ENCODE measurements at regions not wholly inside any gene's neighbourhood (a gene's known extent, or its start where the extent isn't known, plus 50 kb on each side); places are given as distances from the start of the nearest gene placed in this dataset.

GRCh38 chr12:124201248-124201647, 93.6 kb upstream of the RFLNA start:
- Histone ChIP-seq H2AFZ (ENCODE audit: low read length) (no peak overlapping the region), H3K9ac (ENCODE audit: low read depth, low read length, poor library complexity) (no peak overlapping the region)
- WGBS, 2 donors (ENCODE audit: extremely low coverage in 2 of 2, insufficient read length in 2 of 2, insufficient replicate concordance in 1 of 2): no CpG with 5 or more reads among the region's 1 CpG

GRCh38 chr12:124203176-124203575, 91.7 kb upstream of the RFLNA start:
- no peak for DNase-seq (ENCODE audit: low spot score)
- no peak overlapping the region for H3K14ac ChIP-seq (ENCODE audit: low read length)
- no peak overlapping the region for H3K27ac ChIP-seq (replicated peaks; ENCODE audit: low read length)
- H3K4me1 ChIP-seq (ENCODE audit: control insufficient read depth in 2 of 2, insufficient read depth in 1 of 2, low read depth in 1 of 2, low read length in 2 of 2): no peaks in the 10 kb centered on the region
- no peak overlapping the region for H2BK120ac ChIP-seq (ENCODE audit: low read depth, low read length)
- H3K4me3 ChIP-seq (ENCODE audit: low read length in 2 of 2): no peak overlapping the region
- no peak overlapping the region for H2AK5ac ChIP-seq (ENCODE audit: low read depth, low read length)
- no peak overlapping the region for H2BK15ac ChIP-seq (ENCODE audit: low read length)
- H2BK12ac ChIP-seq (ENCODE audit: low read length): no peak overlapping the region
- H2AFZ ChIP-seq (ENCODE audit: low read length): no peak overlapping the region
- H4K91ac ChIP-seq (ENCODE audit: low read depth, low read length, poor library complexity): no peak overlapping the region
- no peak overlapping the region for H3K4ac ChIP-seq (ENCODE audit: low read length)
- H3K79me1 ChIP-seq (ENCODE audit: low read depth, low read length): no peaks in the 10 kb centered on the region
- H3K4me2 ChIP-seq (ENCODE audit: insufficient read depth, low read length, poor library complexity, severe bottlenecking): no peak overlapping the region
- no CpG with 5 or more reads among the region's 5 CpGs for WGBS, 2 donors (ENCODE audit: extremely low coverage in 2 of 2, insufficient read length in 2 of 2, insufficient replicate concordance in 1 of 2)
- H2BK5ac ChIP-seq (ENCODE audit: low read length): no peak overlapping the region
- H3K9me3 ChIP-seq (replicated peaks in 1 of 2; ENCODE audit: control insufficient read depth in 2 of 2, insufficient read depth in 1 of 2, low read depth in 1 of 2, low read length in 2 of 2): peaks cover 2 to 3% of the 10 kb centered on the region in 2 donors
- no peak overlapping the region for H4K8ac ChIP-seq (ENCODE audit: low read depth, low read length)
- no peak overlapping the region for H3K18ac ChIP-seq (ENCODE audit: low read length)
- no peak overlapping the region for H3K9ac ChIP-seq (ENCODE audit: low read depth, low read length, poor library complexity)
- H3K36me3 ChIP-seq (replicated peaks in 1 of 2; ENCODE audit: control insufficient read depth in 2 of 2, insufficient read depth in 2 of 2, low read length in 2 of 2): no peaks in the 10 kb centered on the region
- H3K23ac ChIP-seq (ENCODE audit: low read depth, low read length, poor library complexity): no peak overlapping the region
- no peaks in the 10 kb centered on the region for H3K27me3 ChIP-seq (ENCODE audit: control insufficient read depth in 3 of 3, insufficient read depth in 3 of 3, low read depth in 1 of 3, low read length in 3 of 3)

More at GRCh38 chr12:124201248-124201647, 93.6 kb upstream of the RFLNA start:
- H2BK15ac ChIP-seq (ENCODE audit: low read length): no peak overlapping the region
- no peak overlapping the region for H3K4me2 ChIP-seq (ENCODE audit: insufficient read depth, low read length, poor library complexity, severe bottlenecking)
- H2BK120ac ChIP-seq (ENCODE audit: low read depth, low read length): no peak overlapping the region
- no peak overlapping the region for H3K23ac ChIP-seq (ENCODE audit: low read depth, low read length, poor library complexity)
- H3K9me3 ChIP-seq (replicated peaks in 1 of 2; ENCODE audit: control insufficient read depth in 2 of 2, insufficient read depth in 1 of 2, low read depth in 1 of 2, low read length in 2 of 2): peaks cover 2 to 5% of the 10 kb centered on the region in 2 donors
- no peaks in the 10 kb centered on the region for H3K79me1 ChIP-seq (ENCODE audit: low read depth, low read length)
- no peak overlapping the region for H4K91ac ChIP-seq (ENCODE audit: low read depth, low read length, poor library complexity)
- H3K27me3 ChIP-seq (ENCODE audit: control insufficient read depth in 3 of 3, insufficient read depth in 3 of 3, low read depth in 1 of 3, low read length in 3 of 3): no peaks in the 10 kb centered on the region
- no peak overlapping the region for H4K8ac ChIP-seq (ENCODE audit: low read depth, low read length)
- H3K4me1 ChIP-seq (ENCODE audit: control insufficient read depth in 2 of 2, insufficient read depth in 1 of 2, low read depth in 1 of 2, low read length in 2 of 2): no peaks in the 10 kb centered on the region
- no peak overlapping the region for H3K27ac ChIP-seq (replicated peaks; ENCODE audit: low read length)
- no peak overlapping the region for H3K14ac ChIP-seq (ENCODE audit: low read length)
- H3K4ac ChIP-seq (ENCODE audit: low read length): no peak overlapping the region
- no peak for DNase-seq (ENCODE audit: low spot score)
- no peak overlapping the region for H3K4me3 ChIP-seq (ENCODE audit: low read length in 2 of 2)
- no peak overlapping the region for H2BK12ac ChIP-seq (ENCODE audit: low read length)
- no peak overlapping the region for H2AK5ac ChIP-seq (ENCODE audit: low read depth, low read length)
- H2BK5ac ChIP-seq (ENCODE audit: low read length): no peak overlapping the region
- H3K36me3 ChIP-seq (replicated peaks in 1 of 2; ENCODE audit: control insufficient read depth in 2 of 2, insufficient read depth in 2 of 2, low read length in 2 of 2): no peaks in the 10 kb centered on the region
- H3K18ac ChIP-seq (ENCODE audit: low read length): no peak overlapping the region

GRCh38 chr12:124205405-124205804, 89.5 kb upstream of the RFLNA start:
- Histone ChIP-seq H2AFZ (ENCODE audit: low read length) (no peak overlapping the region), H3K27me3 (ENCODE audit: control insufficient read depth in 3 of 3, insufficient read depth in 3 of 3, low read depth in 1 of 3, low read length in 3 of 3) (no peaks in the 10 kb centered on the region), H3K36me3 (replicated peaks in 1 of 2; ENCODE audit: control insufficient read depth in 2 of 2, insufficient read depth in 2 of 2, low read length in 2 of 2) (no peaks in the 10 kb centered on the region), H4K91ac (ENCODE audit: low read depth, low read length, poor library complexity) (no peak overlapping the region), H3K14ac (ENCODE audit: low read length) (no peak overlapping the region), H3K18ac (ENCODE audit: low read length) (no peak overlapping the region), H3K79me1 (ENCODE audit: low read depth, low read length) (no peaks in the 10 kb centered on the region), H2AK5ac (ENCODE audit: low read depth, low read length) (no peak overlapping the region), H2BK120ac (ENCODE audit: low read depth, low read length) (no peak overlapping the region), H4K8ac (ENCODE audit: low read depth, low read length) (no peak overlapping the region), H3K4me2 (ENCODE audit: insufficient read depth, low read length, poor library complexity, severe bottlenecking) (no peak overlapping the region), H2BK15ac (ENCODE audit: low read length) (no peak overlapping the region), H3K9me3 (replicated peaks in 1 of 2; ENCODE audit: control insufficient read depth in 2 of 2, insufficient read depth in 1 of 2, low read depth in 1 of 2, low read length in 2 of 2) (peaks cover 2 to 3% of the 10 kb centered on the region in 2 donors), H3K4me1 (ENCODE audit: control insufficient read depth in 2 of 2, insufficient read depth in 1 of 2, low read depth in 1 of 2, low read length in 2 of 2) (no peaks in the 10 kb centered on the region), H2BK12ac (ENCODE audit: low read length) (no peak overlapping the region), H3K9ac (ENCODE audit: low read depth, low read length, poor library complexity) (no peak overlapping the region), H3K4ac (ENCODE audit: low read length) (no peak overlapping the region), H3K23ac (ENCODE audit: low read depth, low read length, poor library complexity) (no peak overlapping the region), H2BK5ac (ENCODE audit: low read length) (no peak overlapping the region), H3K4me3 (ENCODE audit: low read length in 2 of 2) (no peak overlapping the region), H3K27ac (replicated peaks; ENCODE audit: low read length) (no peak overlapping the region)
- no peak for DNase-seq (ENCODE audit: low spot score)
- no CpG with 5 or more reads among the region's 2 CpGs for WGBS, 2 donors (ENCODE audit: extremely low coverage in 2 of 2, insufficient read length in 2 of 2, insufficient replicate concordance in 1 of 2)

- Histone ChIP-seq H3K18ac (ENCODE audit: low read length) (no peak overlapping the region), H3K4me2 (ENCODE audit: insufficient read depth, low read length, poor library complexity, severe bottlenecking) (no peak overlapping the region), H3K9ac (ENCODE audit: low read depth, low read length, poor library complexity) (no peak overlapping the region), H3K79me1 (ENCODE audit: low read depth, low read length) (no peaks in the 10 kb centered on the region), H3K23ac (ENCODE audit: low read depth, low read length, poor library complexity) (no peak overlapping the region), H2AFZ (ENCODE audit: low read length) (no peak overlapping the region), H3K9me3 (replicated peaks in 1 of 2; ENCODE audit: control insufficient read depth in 2 of 2, insufficient read depth in 1 of 2, low read depth in 1 of 2, low read length in 2 of 2) (peaks cover 6 to 8% of the 10 kb centered on the region in 2 donors), H3K27ac (replicated peaks; ENCODE audit: low read length) (no peak overlapping the region), H2BK120ac (ENCODE audit: low read depth, low read length) (no peak overlapping the region), H3K4me3 (ENCODE audit: low read length in 2 of 2) (no peak overlapping the region), H3K14ac (ENCODE audit: low read length) (no peak overlapping the region), H3K4ac (ENCODE audit: low read length) (no peak overlapping the region), H3K36me3 (replicated peaks in 1 of 2; ENCODE audit: control insufficient read depth in 2 of 2, insufficient read depth in 2 of 2, low read length in 2 of 2) (no peaks in the 10 kb centered on the region), H3K27me3 (ENCODE audit: control insufficient read depth in 3 of 3, insufficient read depth in 3 of 3, low read depth in 1 of 3, low read length in 3 of 3) (no peaks in the 10 kb centered on the region), H4K8ac (ENCODE audit: low read depth, low read length) (no peak overlapping the region), H2BK12ac (ENCODE audit: low read length) (no peak overlapping the region), H2AK5ac (ENCODE audit: low read depth, low read length) (no peak overlapping the region), H3K4me1 (ENCODE audit: control insufficient read depth in 2 of 2, insufficient read depth in 1 of 2, low read depth in 1 of 2, low read length in 2 of 2) (peaks cover 0 to 1% of the 10 kb centered on the region in 2 donors), H2BK15ac (ENCODE audit: low read length) (no peak overlapping the region), H4K91ac (ENCODE audit: low read depth, low read length, poor library complexity) (no peak overlapping the region), H2BK5ac (ENCODE audit: low read length) (no peak overlapping the region)
- no CpG with 5 or more reads among the region's 1 CpG for WGBS, 2 donors (ENCODE audit: extremely low coverage in 2 of 2, insufficient read length in 2 of 2, insufficient replicate concordance in 1 of 2)
- DNase-seq (ENCODE audit: low spot score): no peak
Measured at GRCh38 chr12:124207049-124207448, 87.8 kb upstream of the RFLNA start.
